ENCODE measurements at regions not wholly inside any gene's neighbourhood (a gene's known extent, or its start where the extent isn't known, plus 50 kb on each side); places are given as distances from the start of the nearest gene placed in this dataset.

- TF ChIP-seq POLR2A (IDR thresholded peaks at IDR 0.05) (no peak), CTCF (IDR thresholded peaks at IDR 0.05) (no peak)
Measured at GRCh38 chr12:84463741-84464495, 448.7 kb downstream of the SLC6A15 start.
